ENCODE measurements at regions not wholly inside any gene's neighbourhood (a gene's known extent, or its start where the extent isn't known, plus 50 kb on each side); places are given as distances from the start of the nearest gene placed in this dataset.
"Not testable (repeated sequence)": the region's sequence is repeated elsewhere in the genome, so short reads cannot be mapped to it uniquely, and the experiment has no call there.

DNA sequence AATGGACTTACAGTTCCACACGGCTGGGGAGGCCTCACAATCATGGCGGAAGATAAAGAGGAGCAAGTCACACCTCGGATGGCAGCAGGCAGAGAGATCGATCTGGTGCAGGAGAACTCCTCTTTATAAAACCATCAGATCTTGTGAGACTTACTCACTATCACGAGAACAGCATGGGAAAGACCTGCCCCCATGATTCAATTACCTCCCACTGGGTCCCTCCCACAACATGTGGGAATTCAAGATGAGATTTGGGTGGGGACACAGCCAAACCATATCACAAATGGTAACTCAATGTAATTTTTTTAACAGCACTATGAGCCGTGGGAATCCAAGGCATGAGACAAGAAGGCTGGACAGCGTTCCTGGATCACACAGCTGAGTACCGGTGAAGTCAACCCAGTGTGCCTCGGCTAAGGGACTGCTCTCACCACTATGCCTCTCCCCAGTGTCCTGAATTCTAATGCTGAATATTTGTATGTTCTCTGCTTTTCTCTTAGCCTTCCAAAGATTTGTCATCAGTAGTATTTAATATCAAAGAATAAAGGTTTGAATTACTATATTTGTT is 84.3 kb downstream of the IRS2 start:
- not testable (repeated sequence) for H3K4me3 ChIP-seq (ENCODE audit: low read depth, low read length)

DNA sequence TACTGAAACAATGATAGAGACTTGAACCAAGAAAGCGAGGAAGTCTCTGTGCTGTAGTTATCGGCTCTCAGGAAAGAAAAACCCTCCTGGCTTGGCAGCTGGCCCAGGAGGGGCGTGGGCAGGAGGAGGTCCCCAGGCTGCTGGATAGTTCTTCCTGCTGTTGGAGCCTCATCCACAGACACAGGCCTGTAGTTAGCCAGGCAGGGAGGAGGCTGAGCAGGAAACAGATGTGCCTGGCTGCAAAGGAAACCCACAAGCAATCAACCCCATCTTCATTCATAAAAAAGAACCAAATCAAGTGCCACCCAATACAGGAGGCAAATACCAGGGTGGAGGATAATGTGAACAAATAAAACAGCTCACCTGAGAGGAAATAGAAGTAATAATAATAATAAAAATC is 86.2 kb downstream of the IRS2 start:
- TF ChIP-seq, protein P1, sequence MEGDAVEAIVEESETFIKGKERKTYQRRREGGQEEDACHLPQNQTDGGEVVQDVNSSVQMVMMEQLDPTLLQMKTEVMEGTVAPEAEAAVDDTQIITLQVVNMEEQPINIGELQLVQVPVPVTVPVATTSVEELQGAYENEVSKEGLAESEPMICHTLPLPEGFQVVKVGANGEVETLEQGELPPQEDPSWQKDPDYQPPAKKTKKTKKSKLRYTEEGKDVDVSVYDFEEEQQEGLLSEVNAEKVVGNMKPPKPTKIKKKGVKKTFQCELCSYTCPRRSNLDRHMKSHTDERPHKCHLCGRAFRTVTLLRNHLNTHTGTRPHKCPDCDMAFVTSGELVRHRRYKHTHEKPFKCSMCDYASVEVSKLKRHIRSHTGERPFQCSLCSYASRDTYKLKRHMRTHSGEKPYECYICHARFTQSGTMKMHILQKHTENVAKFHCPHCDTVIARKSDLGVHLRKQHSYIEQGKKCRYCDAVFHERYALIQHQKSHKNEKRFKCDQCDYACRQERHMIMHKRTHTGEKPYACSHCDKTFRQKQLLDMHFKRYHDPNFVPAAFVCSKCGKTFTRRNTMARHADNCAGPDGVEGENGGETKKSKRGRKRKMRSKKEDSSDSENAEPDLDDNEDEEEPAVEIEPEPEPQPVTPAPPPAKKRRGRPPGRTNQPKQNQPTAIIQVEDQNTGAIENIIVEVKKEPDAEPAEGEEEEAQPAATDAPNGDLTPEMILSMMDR (IDR thresholded peaks at IDR 0.05; ENCODE audit: borderline replicate concordance, insufficient read depth, low read depth, low read length) = no peak
- no peak overlapping the region for H3K4me3 ChIP-seq (ENCODE audit: low read depth, low read length)

- H3K4me3 ChIP-seq (ENCODE audit: low read depth, low read length) = no peak overlapping the region
- TF ChIP-seq, protein P1 (IDR thresholded peaks at IDR 0.05; ENCODE audit: borderline replicate concordance, insufficient read depth, low read depth, low read length) = no peak
These were observed 86.7 kb downstream of the IRS2 start for GRCh38 chr13:109699628-109700071.

DNA sequence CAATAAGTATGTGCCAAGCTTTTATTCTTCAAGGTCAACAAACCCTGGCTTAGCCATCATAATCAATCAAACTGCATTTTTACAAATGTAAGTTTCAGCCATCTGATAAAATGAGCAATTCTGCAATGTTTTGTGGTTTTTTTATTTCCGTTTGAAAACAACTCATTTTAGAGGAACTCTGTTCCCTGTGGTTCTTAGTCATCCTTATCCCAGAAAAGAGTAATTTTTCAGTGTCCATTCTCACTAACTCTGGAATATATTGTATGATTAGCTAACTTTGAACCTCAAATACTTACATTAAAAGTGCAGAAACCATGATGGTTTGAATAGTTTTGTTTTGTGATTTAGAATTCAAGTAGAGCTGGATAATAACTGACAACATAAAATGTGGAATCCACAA is 87.6 kb downstream of the IRS2 start:
- TF ChIP-seq, protein P1 (IDR thresholded peaks at IDR 0.05; ENCODE audit: borderline replicate concordance, insufficient read depth, low read depth, low read length) = no peak
- no peak overlapping the region for H3K4me3 ChIP-seq (ENCODE audit: low read depth, low read length)

DNA sequence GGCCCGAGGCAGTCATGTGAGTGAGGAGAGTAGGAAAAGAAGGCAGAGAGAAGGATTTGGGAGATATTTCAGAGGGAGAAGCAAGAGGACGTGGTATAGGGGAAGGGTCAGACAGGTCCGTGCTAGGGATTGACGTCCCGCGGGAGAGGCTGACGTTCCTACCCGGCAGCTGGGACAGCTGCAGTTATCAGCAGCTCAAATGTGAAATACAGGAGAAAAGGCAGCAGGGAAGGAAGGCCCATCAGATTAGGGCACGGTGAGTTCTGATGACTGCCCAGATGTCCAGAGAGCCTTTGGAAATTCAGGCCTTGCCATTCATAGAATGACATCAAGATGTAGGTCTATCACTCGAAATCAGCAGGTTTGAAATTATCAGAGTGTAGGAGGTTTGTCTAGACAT is 88.4 kb downstream of the IRS2 start:
- TF ChIP-seq, protein P1 (IDR thresholded peaks at IDR 0.05; ENCODE audit: borderline replicate concordance, insufficient read depth, low read depth, low read length) = no peak
- H3K4me3 ChIP-seq (ENCODE audit: low read depth, low read length) = no peak overlapping the region

DNA sequence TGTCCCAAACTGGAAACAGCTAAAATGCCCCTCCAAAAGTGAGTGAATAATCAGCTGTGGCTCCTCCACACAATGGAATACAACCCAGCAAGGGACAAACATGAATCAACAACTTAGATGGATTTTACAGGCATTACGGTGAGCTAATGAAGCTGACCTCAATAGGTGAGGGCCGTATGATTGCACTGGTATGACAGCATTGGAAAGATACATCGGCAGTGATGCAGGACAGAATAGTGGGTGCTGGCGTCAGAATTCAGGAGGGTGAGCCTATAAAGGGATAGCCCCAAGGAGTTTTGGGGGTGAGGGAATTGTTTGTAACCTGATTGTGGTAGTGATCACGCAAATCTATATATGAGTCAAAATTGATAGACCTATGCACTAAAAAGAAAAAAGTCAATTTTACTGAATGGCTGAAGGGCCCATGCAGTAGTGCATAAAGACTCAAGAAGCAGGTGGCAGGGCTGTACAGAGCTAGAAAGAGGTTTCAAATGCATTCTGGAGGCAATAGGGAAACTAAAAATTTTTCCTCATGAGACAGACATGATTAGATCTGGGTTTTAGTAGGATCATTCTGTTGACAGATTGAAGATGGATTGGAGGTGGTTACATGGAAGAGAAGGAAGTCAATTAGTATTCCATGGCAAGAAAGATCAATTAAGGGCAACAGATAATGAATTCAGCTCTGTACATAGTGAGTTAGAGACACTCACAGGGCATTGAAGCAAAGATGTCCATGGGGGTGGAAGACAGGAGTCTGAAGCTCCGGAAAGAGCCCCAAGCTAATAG is 90.8 kb downstream of the IRS2 start:
- TF ChIP-seq, protein P1 (IDR thresholded peaks at IDR 0.05; ENCODE audit: borderline replicate concordance, insufficient read depth, low read depth, low read length) = no peak

DNA sequence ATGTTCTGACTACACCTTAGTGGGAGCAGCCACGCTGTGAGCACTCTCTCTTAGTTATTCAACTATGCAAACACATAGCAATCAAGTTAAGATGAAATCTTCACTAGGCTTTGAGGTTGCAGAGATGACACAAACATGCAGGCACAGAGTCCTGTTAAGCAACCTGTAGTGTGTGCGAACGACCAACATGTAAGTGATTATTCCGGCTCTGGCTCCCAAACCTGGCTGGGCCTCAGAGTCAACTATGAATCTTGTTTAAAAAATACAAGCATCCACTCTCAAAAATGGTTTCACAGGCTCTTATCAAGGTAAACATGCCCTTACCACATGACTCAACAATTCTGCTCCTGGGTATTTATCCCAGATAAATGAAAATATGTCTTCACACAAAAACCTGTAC is 91.4 kb downstream of the IRS2 start:
- TF ChIP-seq, protein P1 (IDR thresholded peaks at IDR 0.05; ENCODE audit: borderline replicate concordance, insufficient read depth, low read depth, low read length) = no peak
- no peak overlapping the region for H3K4me3 ChIP-seq (ENCODE audit: low read depth, low read length)

More for the DNA sequence above, 90.8 kb downstream of the IRS2 start:
- H3K4me3 ChIP-seq (ENCODE audit: low read depth, low read length) = no peak overlapping the region

Data from GM12875 (cell line).